ENCODE measurements at regions not wholly inside any gene's neighbourhood (a gene's known extent, or its start where the extent isn't known, plus 50 kb on each side); places are given as distances from the start of the nearest gene placed in this dataset.

- no peak for TF ChIP-seq ZUFSP (CRISPR knock-in tag; IDR thresholded peaks at IDR 0.05; ENCODE audit: borderline replicate concordance)
- no peak for TF ChIP-seq ATAD3A (CRISPR knock-in tag; IDR thresholded peaks at IDR 0.05)
- TF ChIP-seq SMAD1 (CRISPR knock-in tag; IDR thresholded peaks at IDR 0.05; ENCODE audit: borderline replicate concordance, low read depth), result no peak
- TF ChIP-seq CEBPG (CRISPR knock-in tag; IDR thresholded peaks at IDR 0.05), result no peak
- no peak for TF ChIP-seq PRPF4 (IDR thresholded peaks at IDR 0.05; ENCODE audit: low read depth, low read length, poor library complexity, severe bottlenecking)
These were observed 150.2 kb upstream of the GATA6 start (continued) for GRCh38 chr18:22019193-22019592.

GRCh38 chr18:22020127-22020866, 149.1 kb upstream of the GATA6 start:
- under 1% methylated on average over 9 of the region's 12 CpGs for WGBS (ENCODE audit: low lambda C conversion rate)
- H2AFZ ChIP-seq (ENCODE audit: low read length), result no peak overlapping the region
- no peaks in the 10 kb centered on the region for H3K79me2 ChIP-seq (ENCODE audit: insufficient read depth, low read length)
- ATAC-seq (peak; percentile 97), FAIRE-seq (peak; percentile 94), DNase-seq (ENCODE audit: low spot score) (peak; percentile 80)
- peak overlapping the region; percentile 94 for H3K4me2 ChIP-seq (ENCODE audit: low read depth, low read length)
- no peaks in the 10 kb centered on the region for H3K36me3 ChIP-seq (replicated peaks in 1 of 2; ENCODE audit: control insufficient read depth in 1 of 2, insufficient read depth in 2 of 2, low read length in 2 of 2)
- peak overlapping the region; percentile 18 to 64 (median 48); a peak in 5 of 6 replicates for H3K4me3 ChIP-seq (replicated peaks in 1 of 3; ENCODE audit: insufficient read depth in 1 of 3, low read depth in 2 of 3, low read length in 3 of 3)
- no TSS peak for BruUV-seq (replicated peaks)
- H3K27ac ChIP-seq (ENCODE audit: extremely low read length, insufficient read depth, low read length), result peak overlapping the region; percentile 62
- ChIA-PET POLR2A (interaction anchor here (0.6 to 2.4 kb wide), 8 partner anchors 18 to 150 kb away, joined by 3 to 8 read pairs (median 4); partner anchors contain the start of gene GATA6), CTCF (ENCODE audit: low intra/inter-chr PET ratio, low total read pairs) (no interaction called here)
- no peaks in the 10 kb centered on the region for H3K27me3 ChIP-seq (ENCODE audit: control insufficient read depth in 1 of 2, insufficient read depth in 2 of 2, low read length in 2 of 2)
- H4K20me1 ChIP-seq (ENCODE audit: insufficient read depth, low read length), result no peaks in the 10 kb centered on the region
- in situ Hi-C loops (cut with HindIII; ENCODE audit: extremely low pct_ligation_motif_present, low pct_unique_long_range_greater_than_20kb), result no loop called here
- no peaks in the 10 kb centered on the region for H3K9me3 ChIP-seq (ENCODE audit: low read length)
- no peak overlapping the region for H3K9ac ChIP-seq (ENCODE audit: insufficient read depth, low read depth, low read length)
- intact Hi-C loops (cut with micrococcal nuclease; ENCODE audit: unreplicated experiment), result loop anchor here (2.0 to 10.0 kb wide), 2 partner anchors 15 to 155 kb away; no protein-coding TSS in a partner anchor
- peaks cover 56% of the 10 kb centered on the region for H3K4me1 ChIP-seq (ENCODE audit: insufficient read depth, low read length)
- TF ChIP-seq PAXIP1 (CRISPR knock-in tag; conservative IDR thresholded peaks at IDR 0.05) (peak; percentile 69), ZFP90 (CRISPR knock-in tag; IDR thresholded peaks at IDR 0.05; ENCODE audit: borderline replicate concordance) (0 out of 2 replicates have a peak, but pooled peaks have one; percentile 76), NR2F6 (IDR thresholded peaks at IDR 0.05) (peak; percentile 55), NR2F6 (CRISPR knock-in tag; IDR thresholded peaks at IDR 0.05) (0 out of 2 replicates have a peak, but pooled peaks have one; percentile 9), ZNF687 (CRISPR knock-in tag; IDR thresholded peaks at IDR 0.05) (peak; percentile 61), RXRA (CRISPR knock-in tag; IDR thresholded peaks at IDR 0.05) (peak; percentile 93)
